ENCODE measurements at regions not wholly inside any gene's neighbourhood (a gene's known extent, or its start where the extent isn't known, plus 50 kb on each side); places are given as distances from the start of the nearest gene placed in this dataset.

DNA sequence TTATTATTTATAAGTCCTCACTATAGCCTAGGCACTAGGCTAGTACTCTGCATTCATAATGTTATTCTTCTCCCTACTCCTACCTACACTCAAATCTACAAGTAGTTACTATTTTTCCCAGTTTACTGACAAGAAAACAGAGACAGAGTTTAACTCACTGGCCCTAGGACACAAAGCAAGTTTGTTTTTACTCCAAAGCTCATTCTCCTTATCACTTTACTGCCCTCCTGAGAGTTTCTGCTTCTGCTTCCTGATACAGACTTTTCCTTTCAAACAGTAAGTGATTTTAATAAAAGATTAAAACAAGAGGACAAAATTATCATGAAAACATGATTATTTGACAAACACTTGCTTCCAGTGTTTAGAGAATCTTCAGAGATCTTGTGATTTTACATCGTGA, 60.6 kb upstream of the CADPS start:
- POLR2A ChIA-PET: no interaction called here

GRCh38 chr3:62936626-62937254, 61.5 kb upstream of the CADPS start:
- ChIA-PET POLR2A (no interaction called here), CTCF (no interaction called here)
- H3K36me3 ChIP-seq (ENCODE audit: insufficient read depth, low read length): no peaks in the 10 kb centered on the region
- Mint-ChIP-seq H3K27ac (no peak overlapping the region), H3K4me1 (ENCODE audit: low read depth) (no peaks in the 10 kb centered on the region), H3K9me3 (peaks cover 7% of the 10 kb centered on the region), H3K4me3 (no peak overlapping the region), H3K27me3 (no peaks in the 10 kb centered on the region), H3K36me3 (ENCODE audit: low read depth) (no peaks in the 10 kb centered on the region)
- no peak for TF ChIP-seq CTCF (IDR thresholded peaks at IDR 0.05)
- no peak overlapping the region for H3K4me3 ChIP-seq (ENCODE audit: low read length)
- no peaks in the 10 kb centered on the region for H3K4me1 ChIP-seq (ENCODE audit: insufficient read depth, low read length)
- DNase-seq: no peak
- no peak overlapping the region for H3K27ac ChIP-seq (ENCODE audit: low read depth in 1 of 2, low read length in 2 of 2)
- no peak for ATAC-seq (ENCODE audit: poor library complexity)
- intact Hi-C loops (cut with DNase I, micrococcal nuclease): no loop called here
- H3K9me3 ChIP-seq (ENCODE audit: control insufficient read depth in 1 of 2, insufficient read depth in 1 of 2, low read length in 2 of 2): no peaks in the 10 kb centered on the region
- no peaks in the 10 kb centered on the region for H3K27me3 ChIP-seq (ENCODE audit: control insufficient read depth in 1 of 2, insufficient read depth in 2 of 2, low read length in 2 of 2)

More for the DNA sequence above, 60.6 kb upstream of the CADPS start:
- Mint-ChIP-seq H3K9me3 (peaks cover 7% of the 10 kb centered on the region), H3K27ac (no peak overlapping the region), H3K4me1 (ENCODE audit: low read depth) (no peaks in the 10 kb centered on the region), H3K27me3 (no peaks in the 10 kb centered on the region), H3K4me3 (no peak overlapping the region), H3K36me3 (ENCODE audit: low read depth) (no peaks in the 10 kb centered on the region)
- H3K27ac ChIP-seq (ENCODE audit: low read depth in 1 of 2, low read length in 2 of 2): no peak overlapping the region
- H3K36me3 ChIP-seq (ENCODE audit: insufficient read depth, low read length): no peaks in the 10 kb centered on the region
- H3K4me1 ChIP-seq (ENCODE audit: insufficient read depth, low read length): no peaks in the 10 kb centered on the region
- intact Hi-C loops (cut with DNase I, micrococcal nuclease): no loop called here
- ATAC-seq (ENCODE audit: poor library complexity): no peak
- no peak overlapping the region for H3K4me3 ChIP-seq (ENCODE audit: low read length)
- CTCF ChIA-PET: no interaction called here
- no peak for DNase-seq
- no peak for TF ChIP-seq CTCF (IDR thresholded peaks at IDR 0.05)
- no peaks in the 10 kb centered on the region for H3K9me3 ChIP-seq (ENCODE audit: control insufficient read depth in 1 of 2, insufficient read depth in 1 of 2, low read length in 2 of 2)
- no peaks in the 10 kb centered on the region for H3K27me3 ChIP-seq (ENCODE audit: control insufficient read depth in 1 of 2, insufficient read depth in 2 of 2, low read length in 2 of 2)

- no peaks in the 10 kb centered on the region for H3K4me1 ChIP-seq (ENCODE audit: insufficient read depth, low read length)
- no peak overlapping the region for H3K27ac Mint-ChIP-seq
- POLR2A ChIA-PET: no interaction called here
- TF ChIP-seq CTCF (IDR thresholded peaks at IDR 0.05): no peak
- no peak overlapping the region for H3K4me3 ChIP-seq (ENCODE audit: low read length)
- no peaks in the 10 kb centered on the region for H3K36me3 Mint-ChIP-seq (ENCODE audit: low read depth)
- no peaks in the 10 kb centered on the region for H3K9me3 ChIP-seq (ENCODE audit: control insufficient read depth in 1 of 2, insufficient read depth in 1 of 2, low read length in 2 of 2)
- DNase-seq (no peak), ATAC-seq (ENCODE audit: poor library complexity) (no peak)
- H3K27ac ChIP-seq (ENCODE audit: low read depth in 1 of 2, low read length in 2 of 2): no peak overlapping the region
- H3K9me3 Mint-ChIP-seq: peaks cover 7% of the 10 kb centered on the region
- H3K27me3 Mint-ChIP-seq: no peaks in the 10 kb centered on the region
- CTCF ChIA-PET: no interaction called here
- no peaks in the 10 kb centered on the region for H3K4me1 Mint-ChIP-seq (ENCODE audit: low read depth)
- intact Hi-C loops (cut with DNase I, micrococcal nuclease): no loop called here
- no peaks in the 10 kb centered on the region for H3K36me3 ChIP-seq (ENCODE audit: insufficient read depth, low read length)
- no peaks in the 10 kb centered on the region for H3K27me3 ChIP-seq (ENCODE audit: control insufficient read depth in 1 of 2, insufficient read depth in 2 of 2, low read length in 2 of 2)
- no peak overlapping the region for H3K4me3 Mint-ChIP-seq
Measured at GRCh38 chr3:62938583-62938982, 63.4 kb upstream of the CADPS start.
